Ovary (tissue), 3 donors: ENCODE measurements at regions not wholly inside any gene's neighbourhood (a gene's known extent, or its start where the extent isn't known, plus 50 kb on each side); places are given as distances from the start of the nearest gene placed in this dataset.

Source experiments
- EP300 ChIP-seq: sonication (generic); formaldehyde crosslinking; IDR thresholded peaks from one replicate; pipeline ENCODE4 v1.6.1; 2017; ENCODE audit warnings: antibody characterized with exemption
- POLR2A ChIP-seq: fragments of 450-650 bp; IDR thresholded peaks from one replicate; pipeline ENCODE4 v1.6.1; 2017; ENCODE audit warnings: antibody characterized with exemption, mild to moderate bottlenecking, moderate library complexity
- TF ChIP-seq, protein P1 (sequence below), 3 donors: fragments of 450-650 bp in 2 of 3; fragments of 200-600 bp in 1 of 3; IDR thresholded peaks; one replicate each; pipeline versions ENCODE4 v1.5.1 to v1.8.0; 2016 to 2022; ENCODE audit warnings: antibody characterized with exemption in 3 of 3, mild to moderate bottlenecking in 1 of 3
- donor health status: DM: no; HTN: no; CAD: no.

DNA sequence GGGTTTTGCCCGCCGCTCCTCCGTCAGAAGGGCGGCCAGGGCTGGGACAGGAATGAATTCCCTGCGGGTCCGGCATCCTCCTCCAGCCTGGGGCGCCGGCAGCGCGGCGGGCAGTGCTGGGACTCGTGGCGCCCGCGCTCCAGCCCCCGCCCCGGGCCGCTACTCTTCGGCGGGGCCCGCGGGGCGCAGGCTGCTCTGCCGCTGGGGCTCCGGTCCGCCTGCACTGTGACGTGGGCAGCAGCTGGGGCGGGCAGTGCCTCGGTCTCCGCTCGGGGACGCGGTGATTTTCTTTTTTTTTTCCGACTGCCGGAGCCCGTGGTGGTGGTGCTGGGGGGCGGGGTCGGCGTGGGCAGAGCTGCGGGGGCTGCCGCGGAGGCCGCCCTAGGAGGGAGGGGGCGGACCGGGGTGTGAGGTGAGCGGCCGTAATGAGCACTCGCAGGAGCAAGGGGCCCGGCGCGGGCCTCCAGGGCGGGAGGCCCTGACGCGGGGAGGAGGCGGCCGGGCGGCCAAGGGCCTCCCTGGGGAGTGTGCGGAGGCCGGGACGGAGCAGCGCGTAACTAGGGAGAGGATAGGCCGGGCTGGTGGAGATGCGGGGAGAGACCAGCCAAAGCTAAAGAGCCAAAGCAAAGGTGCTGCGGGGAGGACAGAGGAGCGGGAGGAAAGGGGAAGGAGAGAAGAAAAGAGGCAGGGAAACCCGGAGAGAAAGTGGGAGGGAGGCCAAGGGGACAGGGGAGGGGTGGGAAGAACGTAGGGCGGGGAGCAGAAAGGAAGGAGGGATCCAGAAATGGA is 73.3 kb upstream of the ZBED5 start:
- TF ChIP-seq, protein P1, sequence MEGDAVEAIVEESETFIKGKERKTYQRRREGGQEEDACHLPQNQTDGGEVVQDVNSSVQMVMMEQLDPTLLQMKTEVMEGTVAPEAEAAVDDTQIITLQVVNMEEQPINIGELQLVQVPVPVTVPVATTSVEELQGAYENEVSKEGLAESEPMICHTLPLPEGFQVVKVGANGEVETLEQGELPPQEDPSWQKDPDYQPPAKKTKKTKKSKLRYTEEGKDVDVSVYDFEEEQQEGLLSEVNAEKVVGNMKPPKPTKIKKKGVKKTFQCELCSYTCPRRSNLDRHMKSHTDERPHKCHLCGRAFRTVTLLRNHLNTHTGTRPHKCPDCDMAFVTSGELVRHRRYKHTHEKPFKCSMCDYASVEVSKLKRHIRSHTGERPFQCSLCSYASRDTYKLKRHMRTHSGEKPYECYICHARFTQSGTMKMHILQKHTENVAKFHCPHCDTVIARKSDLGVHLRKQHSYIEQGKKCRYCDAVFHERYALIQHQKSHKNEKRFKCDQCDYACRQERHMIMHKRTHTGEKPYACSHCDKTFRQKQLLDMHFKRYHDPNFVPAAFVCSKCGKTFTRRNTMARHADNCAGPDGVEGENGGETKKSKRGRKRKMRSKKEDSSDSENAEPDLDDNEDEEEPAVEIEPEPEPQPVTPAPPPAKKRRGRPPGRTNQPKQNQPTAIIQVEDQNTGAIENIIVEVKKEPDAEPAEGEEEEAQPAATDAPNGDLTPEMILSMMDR (IDR thresholded peaks at IDR 0.05) = no peak
- TF ChIP-seq EP300 (no peak), POLR2A (peak; percentile 37)
